ENCODE measurements at regions not wholly inside any gene's neighbourhood (a gene's known extent, or its start where the extent isn't known, plus 50 kb on each side); places are given as distances from the start of the nearest gene placed in this dataset.
"Not testable (repeated sequence)": the region's sequence is repeated elsewhere in the genome, so short reads cannot be mapped to it uniquely, and the experiment has no call there.

GRCh38 chr7:68980011-68980410, 618.3 kb upstream of the AUTS2 start:
- TF ChIP-seq, protein P1, sequence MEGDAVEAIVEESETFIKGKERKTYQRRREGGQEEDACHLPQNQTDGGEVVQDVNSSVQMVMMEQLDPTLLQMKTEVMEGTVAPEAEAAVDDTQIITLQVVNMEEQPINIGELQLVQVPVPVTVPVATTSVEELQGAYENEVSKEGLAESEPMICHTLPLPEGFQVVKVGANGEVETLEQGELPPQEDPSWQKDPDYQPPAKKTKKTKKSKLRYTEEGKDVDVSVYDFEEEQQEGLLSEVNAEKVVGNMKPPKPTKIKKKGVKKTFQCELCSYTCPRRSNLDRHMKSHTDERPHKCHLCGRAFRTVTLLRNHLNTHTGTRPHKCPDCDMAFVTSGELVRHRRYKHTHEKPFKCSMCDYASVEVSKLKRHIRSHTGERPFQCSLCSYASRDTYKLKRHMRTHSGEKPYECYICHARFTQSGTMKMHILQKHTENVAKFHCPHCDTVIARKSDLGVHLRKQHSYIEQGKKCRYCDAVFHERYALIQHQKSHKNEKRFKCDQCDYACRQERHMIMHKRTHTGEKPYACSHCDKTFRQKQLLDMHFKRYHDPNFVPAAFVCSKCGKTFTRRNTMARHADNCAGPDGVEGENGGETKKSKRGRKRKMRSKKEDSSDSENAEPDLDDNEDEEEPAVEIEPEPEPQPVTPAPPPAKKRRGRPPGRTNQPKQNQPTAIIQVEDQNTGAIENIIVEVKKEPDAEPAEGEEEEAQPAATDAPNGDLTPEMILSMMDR (IDR thresholded peaks at IDR 0.05; ENCODE audit: control extremely low read depth, extremely low read depth, low read depth, missing control alignments) = no peak
- ChIA-PET POLR2A (no interaction called here), CTCF (no interaction called here)
- DNase-seq (ENCODE audit: extremely low spot score) = no peak

- DNase-seq (ENCODE audit: extremely low spot score); CTCF ChIA-PET; POLR2A ChIA-PET: not testable (repeated sequence)
Observed at GRCh38 chr7:68980432-68980831, 617.8 kb upstream of the AUTS2 start.

DNA sequence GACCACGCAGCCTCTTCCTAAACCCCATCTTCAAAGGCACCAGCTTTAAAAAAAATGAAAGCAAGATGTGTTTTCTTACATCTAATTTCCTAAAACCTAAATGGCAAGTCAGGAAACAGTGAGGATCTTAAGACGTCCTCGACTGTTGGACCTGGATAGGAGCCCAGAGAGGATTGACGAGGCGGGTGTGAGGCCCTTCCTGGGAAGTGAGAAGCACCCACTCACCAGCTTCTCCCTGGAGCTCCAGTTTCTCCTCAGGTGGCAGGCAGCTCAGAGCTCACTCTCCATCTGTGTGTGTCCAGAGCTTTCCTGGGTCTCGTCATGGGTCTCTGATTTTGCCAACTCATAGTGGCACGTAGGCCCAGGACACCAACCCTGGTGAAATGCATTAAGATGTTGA, 614.0 kb upstream of the AUTS2 start:
- ChIA-PET CTCF (no interaction called here), POLR2A (no interaction called here)
- TF ChIP-seq, protein P1 (IDR thresholded peaks at IDR 0.05; ENCODE audit: control extremely low read depth, extremely low read depth, low read depth, missing control alignments) = no peak
- no peak for DNase-seq (ENCODE audit: extremely low spot score)

DNA sequence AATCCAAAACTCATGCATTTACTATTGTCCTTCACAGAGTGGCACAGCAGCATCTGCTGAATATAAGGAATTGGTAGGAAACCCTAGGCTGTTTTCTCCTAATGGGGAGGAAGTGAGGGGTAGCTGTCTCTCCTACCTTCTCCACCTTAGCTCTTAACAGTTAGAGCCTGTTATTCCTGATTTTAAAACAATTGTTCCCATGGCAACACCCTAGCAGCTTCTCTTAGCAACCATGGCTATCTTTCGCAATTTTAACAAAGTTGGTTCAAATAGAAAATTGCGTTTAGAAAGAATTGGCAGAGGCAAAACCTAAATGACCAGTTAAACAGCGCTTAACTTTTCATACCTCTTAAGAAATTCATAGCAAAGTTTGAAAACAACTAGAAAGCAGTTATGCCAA, 603.4 kb upstream of the AUTS2 start:
- POLR2A ChIA-PET = no interaction called here
- DNase-seq (ENCODE audit: extremely low spot score) = no peak
- TF ChIP-seq, protein P1 (IDR thresholded peaks at IDR 0.05; ENCODE audit: control extremely low read depth, extremely low read depth, low read depth, missing control alignments) = no peak

DNA sequence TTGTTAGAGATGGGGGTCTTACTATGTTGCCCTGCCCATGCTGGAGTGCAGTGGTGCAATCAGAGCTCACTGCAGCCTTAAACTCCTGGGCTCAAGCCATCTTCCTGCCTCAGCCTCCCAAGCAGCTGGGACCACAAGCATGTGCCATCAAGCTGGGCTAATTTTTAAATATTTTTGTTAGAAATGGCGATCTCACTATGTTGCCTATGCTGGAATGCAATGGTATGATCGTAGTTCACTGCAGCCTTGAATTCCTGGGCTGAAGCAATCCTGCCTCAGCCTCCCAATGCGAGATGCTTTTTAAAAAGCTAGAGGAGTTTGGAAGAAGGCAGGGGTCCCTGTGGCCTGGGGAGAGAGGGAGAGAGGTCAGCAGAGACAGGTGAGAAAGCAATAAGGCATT, 600.1 kb upstream of the AUTS2 start:
- TF ChIP-seq, protein P1 (IDR thresholded peaks at IDR 0.05; ENCODE audit: control extremely low read depth, extremely low read depth, low read depth, missing control alignments) = no peak
- ChIA-PET CTCF (no interaction called here), POLR2A (no interaction called here)
- no peak for DNase-seq (ENCODE audit: extremely low spot score)

More for the DNA sequence above, 603.4 kb upstream of the AUTS2 start:
- CTCF ChIA-PET = interaction anchor here (1.3 kb wide), 1 partner anchor 10 kb away, joined by 3 read pairs; no protein-coding TSS in a partner anchor

DNA sequence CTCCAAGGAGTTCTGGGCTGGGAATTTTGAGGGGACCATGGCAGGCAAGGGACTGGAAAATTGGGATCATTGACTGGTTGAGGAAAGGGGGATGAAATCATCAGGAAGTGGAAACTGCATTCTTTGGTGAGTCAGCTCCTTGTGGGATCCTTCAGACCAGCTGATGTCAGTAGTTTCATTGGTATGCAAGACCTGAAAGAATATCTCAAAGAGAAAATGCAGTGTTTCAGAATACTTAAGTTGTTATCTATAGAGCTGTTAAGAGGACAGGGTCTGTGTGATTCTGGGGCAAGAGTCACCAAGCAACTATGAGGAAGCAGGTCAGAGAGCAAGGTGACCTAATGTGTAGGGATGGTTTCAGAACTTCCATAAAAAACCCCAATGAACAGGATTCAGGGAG, 595.9 kb upstream of the AUTS2 start:
- DNase-seq (ENCODE audit: extremely low spot score) = no peak
- ChIA-PET POLR2A (no interaction called here), CTCF (no interaction called here)
- TF ChIP-seq, protein P1 (IDR thresholded peaks at IDR 0.05; ENCODE audit: control extremely low read depth, extremely low read depth, low read depth, missing control alignments) = no peak

GRCh38 chr7:69012149-69012548, 586.1 kb upstream of the AUTS2 start:
- ChIA-PET CTCF (no interaction called here), POLR2A (no interaction called here)
- TF ChIP-seq, protein P1 (IDR thresholded peaks at IDR 0.05; ENCODE audit: control extremely low read depth, extremely low read depth, low read depth, missing control alignments) = no peak
- DNase-seq (ENCODE audit: extremely low spot score) = no peak
